Liver (tissue), 3 donors: ENCODE measurements at regions not wholly inside any gene's neighbourhood (a gene's known extent, or its start where the extent isn't known, plus 50 kb on each side); places are given as distances from the start of the nearest gene placed in this dataset.

Experiments used
- CTCF ChIP-seq: fragments of 150-350 bp; IDR thresholded peaks from 2 replicates; pipeline ENCODE4 v1.5.1; 2017; ENCODE audit warnings: improper control_type of control experiment, low read depth, low read length; ENCODE audit not compliant: missing input control
- MAX ChIP-seq: IDR thresholded peaks from 2 replicates; pipeline ENCODE4 v1.6.1; 2016; ENCODE audit warnings: antibody characterized with exemption
- RAD21 ChIP-seq, 2 donors: IDR thresholded peaks; 2 replicates each; pipeline ENCODE4 v1.6.1; 2016; ENCODE audit warnings: antibody characterized with exemption in 2 of 2, mild to moderate bottlenecking in 2 of 2
- RXRA ChIP-seq, 2 donors: IDR thresholded peaks; 2 replicates each; pipeline ENCODE4 v1.6.1; 2017 to 2018; ENCODE audit warnings: antibody characterized with exemption in 2 of 2, mild to moderate bottlenecking in 1 of 2
- TAF1 ChIP-seq: conservative IDR thresholded peaks from 2 replicates; pipeline ENCODE4 v1.6.1; 2016; ENCODE audit warnings: antibody characterized with exemption, mild to moderate bottlenecking
- YY1 ChIP-seq: IDR thresholded peaks from 2 replicates; pipeline ENCODE4 v1.6.1; 2016; ENCODE audit warnings: antibody characterized with exemption, mild to moderate bottlenecking
- donor health status: healthy.
- donor health status: healthy.

- no peak for TF ChIP-seq CTCF
- no peak for TF ChIP-seq RXRA (IDR thresholded peaks at IDR 0.05)
- TF ChIP-seq RAD21 (IDR thresholded peaks at IDR 0.05): no peak
- no peak for TF ChIP-seq YY1
- TF ChIP-seq MAX: no peak
- TF ChIP-seq TAF1: no peak
Observed at GRCh38 chr4:138555584-138555983, 313.4 kb upstream of the SLC7A11 start.
